ENCODE measurements at regions not wholly inside any gene's neighbourhood (a gene's known extent, or its start where the extent isn't known, plus 50 kb on each side); places are given as distances from the start of the nearest gene placed in this dataset.
"Not testable (repeated sequence)": the region's sequence is repeated elsewhere in the genome, so short reads cannot be mapped to it uniquely, and the experiment has no call there.

GRCh38 chr16:52680993-52681392 is 134.1 kb upstream of the TOX3 start:
- H3K27ac ChIP-seq: no peak overlapping the region
- no peaks in the 10 kb centered on the region for H3K9me3 ChIP-seq
- TF ChIP-seq EP300 (IDR thresholded peaks at IDR 0.05; ENCODE audit: low read depth) (no peak), POLR2A (IDR thresholded peaks at IDR 0.05) (no peak), POLR2AphosphoS5 (IDR thresholded peaks at IDR 0.05) (no peak), CTCF (IDR thresholded peaks at IDR 0.05) (no peak)
- intact Hi-C loops (cut with DNase I; ENCODE audit: low total_unique reads): no loop called here
- no peaks in the 10 kb centered on the region for H3K36me3 ChIP-seq
- H3K4me3 ChIP-seq: no peak overlapping the region
- no peaks in the 10 kb centered on the region for H3K4me1 ChIP-seq
- 60 to 93% methylated on average over 1 of the region's 1 CpG for WGBS, 2 donors (ENCODE audit: low coverage in 1 of 2)
- no peaks in the 10 kb centered on the region for H3K27me3 ChIP-seq
- in situ Hi-C loops (cut with MboI; ENCODE audit: low pct_ligation_motif_present in 1 of 4, low pct_unique_long_range_greater_than_20kb in 1 of 4, low sequenced_read_pairs in 3 of 4): no loop called here
- no peak for DNase-seq

GRCh38 chr16:52677501-52677900 is 130.6 kb upstream of the TOX3 start:
- intact Hi-C loops (cut with DNase I; ENCODE audit: low total_unique reads): no loop called here
- no peaks in the 10 kb centered on the region for H3K4me1 ChIP-seq
- no peak overlapping the region for H3K4me3 ChIP-seq
- WGBS, 2 donors (ENCODE audit: low coverage in 1 of 2): 14 to 44% methylated on average over 1 to 2 of the region's 2 CpGs
- H3K36me3 ChIP-seq: no peaks in the 10 kb centered on the region
- TF ChIP-seq CTCF (IDR thresholded peaks at IDR 0.05): no peak
- TF ChIP-seq POLR2AphosphoS5 (IDR thresholded peaks at IDR 0.05): no peak
- TF ChIP-seq POLR2A (IDR thresholded peaks at IDR 0.05): no peak
- no peak for TF ChIP-seq EP300 (IDR thresholded peaks at IDR 0.05; ENCODE audit: low read depth)
- DNase-seq: no peak
- in situ Hi-C loops (cut with MboI; ENCODE audit: low pct_ligation_motif_present in 1 of 4, low pct_unique_long_range_greater_than_20kb in 1 of 4, low sequenced_read_pairs in 3 of 4): no loop called here
- H3K9me3 ChIP-seq: no peaks in the 10 kb centered on the region
- H3K27ac ChIP-seq: no peak overlapping the region
- no peaks in the 10 kb centered on the region for H3K27me3 ChIP-seq

- Histone ChIP-seq H3K4me3 (no peak overlapping the region), H3K27me3 (no peaks in the 10 kb centered on the region), H3K27ac (no peak overlapping the region), H3K4me1 (no peaks in the 10 kb centered on the region), H3K9me3 (no peaks in the 10 kb centered on the region), H3K36me3 (no peaks in the 10 kb centered on the region)
- DNase-seq: no peak
- TF ChIP-seq EP300 (IDR thresholded peaks at IDR 0.05; ENCODE audit: low read depth): no peak
- no peak for TF ChIP-seq CTCF (IDR thresholded peaks at IDR 0.05)
- in situ Hi-C loops (cut with MboI; ENCODE audit: low pct_ligation_motif_present in 1 of 4, low pct_unique_long_range_greater_than_20kb in 1 of 4, low sequenced_read_pairs in 3 of 4) (no loop called here), intact Hi-C loops (cut with DNase I; ENCODE audit: low total_unique reads) (no loop called here)
Observed at GRCh38 chr16:52676959-52677358, 130.0 kb upstream of the TOX3 start.

- in situ Hi-C loops (cut with MboI; ENCODE audit: low pct_ligation_motif_present in 1 of 4, low pct_unique_long_range_greater_than_20kb in 1 of 4, low sequenced_read_pairs in 3 of 4) (no loop called here), intact Hi-C loops (cut with DNase I; ENCODE audit: low total_unique reads) (no loop called here)
- no peaks in the 10 kb centered on the region for H3K27me3 ChIP-seq
- H3K36me3 ChIP-seq: no peaks in the 10 kb centered on the region
- WGBS, 2 donors (ENCODE audit: low coverage in 1 of 2): 68 to 100% methylated on average over 1 of the region's 1 CpG
- no peak overlapping the region for H3K4me3 ChIP-seq
- no peaks in the 10 kb centered on the region for H3K9me3 ChIP-seq
- DNase-seq: no peak
- no peaks in the 10 kb centered on the region for H3K4me1 ChIP-seq
- TF ChIP-seq EP300 (IDR thresholded peaks at IDR 0.05; ENCODE audit: low read depth): no peak
- H3K27ac ChIP-seq: no peak overlapping the region
Observed at GRCh38 chr16:52671590-52671989, 124.6 kb upstream of the TOX3 start.

- WGBS, 2 donors (ENCODE audit: low coverage in 1 of 2): 78% methylated on average over 2 of the region's 3 CpGs; no CpG with 5 or more reads in 1 of the 2 donors
- in situ Hi-C loops (cut with MboI; ENCODE audit: low pct_ligation_motif_present in 1 of 4, low pct_unique_long_range_greater_than_20kb in 1 of 4, low sequenced_read_pairs in 3 of 4) (no loop called here), intact Hi-C loops (cut with DNase I; ENCODE audit: low total_unique reads) (no loop called here)
- TF ChIP-seq CTCF (IDR thresholded peaks at IDR 0.05): no peak
- DNase-seq: no peak
- no peak overlapping the region for H3K4me3 ChIP-seq
- H3K9me3 ChIP-seq: peaks cover 7 to 11% of the 10 kb centered on the region in 2 donors
- H3K4me1 ChIP-seq: no peaks in the 10 kb centered on the region
- H3K27me3 ChIP-seq: no peaks in the 10 kb centered on the region
- no peaks in the 10 kb centered on the region for H3K36me3 ChIP-seq
- H3K27ac ChIP-seq: no peak overlapping the region
Observed at GRCh38 chr16:52657924-52658323, 111.0 kb upstream of the TOX3 start.

- intact Hi-C loops (cut with DNase I; ENCODE audit: low total_unique reads); H3K36me3 ChIP-seq: not testable (repeated sequence)
Observed at GRCh38 chr16:52655916-52656315, 109.0 kb upstream of the TOX3 start.

GRCh38 chr16:52655156-52655555 is 108.2 kb upstream of the TOX3 start:
- DNase-seq; in situ Hi-C loops (cut with MboI; ENCODE audit: low pct_ligation_motif_present in 1 of 4, low pct_unique_long_range_greater_than_20kb in 1 of 4, low sequenced_read_pairs in 3 of 4): not testable (repeated sequence)

More at GRCh38 chr16:52655916-52656315, 109.0 kb upstream of the TOX3 start:
- 74 to 83% methylated on average over 4 to 7 of the region's 7 CpGs for WGBS, 2 donors (ENCODE audit: low coverage in 1 of 2)
- in situ Hi-C loops (cut with MboI; ENCODE audit: low pct_ligation_motif_present in 1 of 4, low pct_unique_long_range_greater_than_20kb in 1 of 4, low sequenced_read_pairs in 3 of 4); H3K4me3 ChIP-seq; DNase-seq; H3K27ac ChIP-seq; H3K27me3 ChIP-seq; H3K4me1 ChIP-seq: not testable (repeated sequence)
- peaks cover 5 to 11% of the 10 kb centered on the region in 2 donors for H3K9me3 ChIP-seq

More at GRCh38 chr16:52655156-52655555, 108.2 kb upstream of the TOX3 start:
- H3K27me3 ChIP-seq; H3K9me3 ChIP-seq; intact Hi-C loops (cut with DNase I; ENCODE audit: low total_unique reads); H3K36me3 ChIP-seq; H3K4me1 ChIP-seq; H3K27ac ChIP-seq; H3K4me3 ChIP-seq: not testable (repeated sequence)
- WGBS, 2 donors (ENCODE audit: low coverage in 1 of 2): 92 to 100% methylated on average over 3 to 17 of the region's 17 CpGs

All from transverse colon (tissue), 4 donors.